ENCODE measurements at regions not wholly inside any gene's neighbourhood (a gene's known extent, or its start where the extent isn't known, plus 50 kb on each side); places are given as distances from the start of the nearest gene placed in this dataset.
A peak's percentile ranks its signal among the peaks of the same experiment; 100 is the strongest.

GRCh38 chr4:166546009-166546408, 673.0 kb downstream of the TLL1 start:
- no peak overlapping the region for H3K4me3 ChIP-seq
- DNase-seq (no peak), ATAC-seq (no peak)
- no peak for TF ChIP-seq CTCF (IDR thresholded peaks at IDR 0.05)
- H3K27me3 ChIP-seq (ENCODE audit: low read depth), result no peaks in the 10 kb centered on the region
- no peaks in the 10 kb centered on the region for H3K4me1 ChIP-seq
- no peaks in the 10 kb centered on the region for H3K36me3 ChIP-seq
- no peaks in the 10 kb centered on the region for H3K9me3 ChIP-seq
- H3K27ac ChIP-seq, result no peak overlapping the region
- intact Hi-C loops (cut with DNase I), result no loop called here

GRCh38 chr4:166577639-166578038, 656.7 kb downstream of the SPOCK3 start:
- Histone ChIP-seq H3K27ac (no peak overlapping the region), H3K9me3 (no peaks in the 10 kb centered on the region), H3K27me3 (ENCODE audit: low read depth) (no peaks in the 10 kb centered on the region), H3K4me1 (no peaks in the 10 kb centered on the region), H3K4me3 (no peak overlapping the region), H3K36me3 (no peaks in the 10 kb centered on the region)
- DNase-seq, result no peak
- no peak for ATAC-seq
- no peak for TF ChIP-seq CTCF (IDR thresholded peaks at IDR 0.05)
- intact Hi-C loops (cut with DNase I), result no loop called here

- intact Hi-C loops (cut with DNase I), result no loop called here
- Histone ChIP-seq H3K4me1 (no peaks in the 10 kb centered on the region), H3K27me3 (ENCODE audit: low read depth) (no peaks in the 10 kb centered on the region), H3K4me3 (no peak overlapping the region), H3K27ac (no peak overlapping the region), H3K9me3 (no peaks in the 10 kb centered on the region), H3K36me3 (no peaks in the 10 kb centered on the region)
- ATAC-seq (no peak), DNase-seq (no peak)
- TF ChIP-seq CTCF (IDR thresholded peaks at IDR 0.05), result no peak
These were observed 648.8 kb downstream of the SPOCK3 start for GRCh38 chr4:166585491-166585890.

DNA sequence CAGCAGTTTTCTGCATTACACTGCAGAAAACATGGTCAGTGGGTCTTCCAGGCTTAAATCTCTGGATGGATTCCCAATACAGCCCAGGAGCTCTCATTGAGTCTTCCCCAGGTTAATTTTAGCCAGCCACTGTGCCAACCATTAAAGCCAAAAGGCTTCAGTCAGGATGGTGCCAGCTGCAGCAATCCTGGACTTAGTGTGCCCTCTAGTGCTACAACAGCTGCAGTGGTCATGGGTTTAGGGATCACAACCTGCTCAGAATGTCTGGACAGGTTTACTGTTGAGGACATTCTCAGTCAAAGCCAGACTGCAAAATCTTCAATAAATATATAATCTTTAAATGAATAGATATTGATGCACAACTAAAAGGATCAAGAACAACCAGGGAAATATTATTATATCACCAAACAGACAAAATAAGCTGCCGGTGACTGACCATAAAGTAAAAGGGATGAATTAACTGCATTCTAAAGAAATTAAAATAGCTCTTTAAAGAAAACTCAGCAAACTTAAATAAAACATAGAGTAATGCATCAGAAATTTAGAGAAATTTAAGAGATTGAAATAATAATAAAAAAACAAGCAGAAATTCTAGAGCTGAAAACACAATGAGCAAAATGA, 639.9 kb downstream of the SPOCK3 start:
- no peaks in the 10 kb centered on the region for H3K27me3 ChIP-seq (ENCODE audit: low read depth)
- ATAC-seq (peak in 1 of 2 donors; percentile 52), DNase-seq (no peak)
- no peaks in the 10 kb centered on the region for H3K36me3 ChIP-seq
- no peak for TF ChIP-seq CTCF (IDR thresholded peaks at IDR 0.05)
- H3K4me1 ChIP-seq, result no peaks in the 10 kb centered on the region
- intact Hi-C loops (cut with DNase I), result no loop called here
- H3K9me3 ChIP-seq, result no peaks in the 10 kb centered on the region
- H3K27ac ChIP-seq, result no peak overlapping the region
- no peak overlapping the region for H3K4me3 ChIP-seq

DNA sequence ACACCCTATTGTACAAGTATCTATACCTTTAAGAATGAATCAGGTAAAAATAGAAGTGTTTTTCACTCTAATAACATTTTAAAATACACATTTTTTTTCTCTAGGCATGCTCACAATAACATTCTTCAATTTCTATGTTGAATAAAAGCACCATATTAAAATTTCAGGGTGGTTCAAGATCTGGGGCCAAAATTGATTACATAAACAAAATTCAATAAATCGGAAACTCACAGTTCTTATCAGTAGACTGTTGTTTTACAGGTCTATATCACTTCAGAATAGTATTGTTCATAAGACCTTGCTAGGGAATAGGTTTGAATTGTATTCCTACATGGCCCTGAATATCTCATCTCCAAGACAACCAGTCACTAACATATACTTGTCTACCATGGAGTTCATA, 634.0 kb downstream of the SPOCK3 start:
- Histone ChIP-seq H3K27me3 (ENCODE audit: low read depth) (no peaks in the 10 kb centered on the region), H3K4me3 (no peak overlapping the region), H3K27ac (no peak overlapping the region), H3K36me3 (no peaks in the 10 kb centered on the region), H3K9me3 (no peaks in the 10 kb centered on the region), H3K4me1 (no peaks in the 10 kb centered on the region)
- DNase-seq (no peak), ATAC-seq (no peak)
- intact Hi-C loops (cut with DNase I), result no loop called here
- no peak for TF ChIP-seq CTCF (IDR thresholded peaks at IDR 0.05)

DNA sequence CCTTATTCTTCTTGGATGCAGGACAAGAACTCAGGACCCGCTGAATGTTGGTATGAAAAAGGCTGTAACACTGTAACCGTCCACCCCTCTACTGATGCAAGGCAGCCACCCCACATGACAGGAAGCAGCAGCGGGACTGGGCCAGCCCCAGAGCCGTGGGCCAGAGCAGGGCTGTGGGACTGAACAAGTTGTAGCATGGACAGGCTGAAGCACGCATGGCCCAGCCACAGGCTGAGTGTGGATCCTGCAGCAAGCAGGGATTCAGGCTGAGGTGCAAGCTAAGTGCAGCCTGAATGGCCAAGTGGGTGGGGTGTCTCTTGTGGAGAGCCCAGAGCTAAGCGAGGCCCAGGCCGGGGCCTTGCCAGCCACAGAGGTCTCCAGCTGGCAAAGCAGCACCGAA, 632.2 kb downstream of the SPOCK3 start:
- TF ChIP-seq CTCF (IDR thresholded peaks at IDR 0.05), result no peak
- ATAC-seq (no peak), DNase-seq (no peak)
- Histone ChIP-seq H3K36me3 (no peaks in the 10 kb centered on the region), H3K27me3 (ENCODE audit: low read depth) (no peaks in the 10 kb centered on the region), H3K4me3 (no peak overlapping the region), H3K9me3 (no peaks in the 10 kb centered on the region), H3K4me1 (no peaks in the 10 kb centered on the region), H3K27ac (no peak overlapping the region)
- intact Hi-C loops (cut with DNase I), result no loop called here
